Esophagus squamous epithelium (tissue), 5 donors: ENCODE measurements at regions not wholly inside any gene's neighbourhood (a gene's known extent, or its start where the extent isn't known, plus 50 kb on each side); places are given as distances from the start of the nearest gene placed in this dataset.
"Not testable (repeated sequence)": the region's sequence is repeated elsewhere in the genome, so short reads cannot be mapped to it uniquely, and the experiment has no call there.

ENCODE experiments used
- DNase-seq: peaks from one replicate; lab custom pipeline; 2025; lab: John Stamatoyannopoulos, UW
- H3K27ac ChIP-seq, 4 donors: fragments of 200-600 bp; sonication (generic); one replicate each; pipeline ENCODE4 v1.5.1; 2016 to 2019; ENCODE audit warnings: mild to moderate bottlenecking in 1 of 4
- H3K27me3 ChIP-seq, 4 donors: fragments of 200-600 bp; sonication (generic); 1 replicate in 3 of 4; 2 replicates in 1 of 4; pipeline versions ENCODE4 v1.5.1 to v1.6.0; 2017 to 2021; ENCODE audit warnings: antibody characterized with exemption in 1 of 4
- H3K36me3 ChIP-seq, 3 donors: fragments of 200-600 bp; sonication (generic); one replicate each; pipeline ENCODE4 v1.5.1; 2016 to 2019
- H3K4me1 ChIP-seq, 3 donors: fragments of 200-600 bp; sonication (generic); one replicate each; pipeline ENCODE4 v1.5.1; 2017 to 2019
- H3K4me3 ChIP-seq, 4 donors: fragments of 200-600 bp; sonication (generic); 1 replicate in 3 of 4; 2 replicates in 1 of 4; pipeline ENCODE4 v1.5.1; 2016 to 2019; ENCODE audit warnings: mild to moderate bottlenecking in 2 of 4, moderate library complexity in 1 of 4
- H3K9me3 ChIP-seq, 3 donors: fragments of 200-600 bp; sonication (generic); one replicate each; pipeline ENCODE4 v1.5.1; 2016 to 2019
- POLR2A ChIP-seq, 4 donors: fragments of 450-650 bp; IDR thresholded peaks; one replicate each; pipeline ENCODE4 v1.6.1; 2017; ENCODE audit warnings: antibody characterized with exemption in 4 of 4, mild to moderate bottlenecking in 4 of 4, moderate library complexity in 3 of 4
- WGBS, 2 donors: methylation state at CpG; one replicate each; pipeline ENCODE4 v1.1.5; 2018; 5-methylcytosine and 5-hydroxymethylcytosine counted together
- intact Hi-C: fragments of 100-400 bp; cut with DNase I; formaldehyde crosslinking; loops from one replicate; pipeline ENCODE4 v1.15.0; 2022
- TF ChIP-seq, protein P1 (sequence below), 6 experiments: fragments of 450-650 bp in 4 of 6; fragments of 200-600 bp in 2 of 6; sonication (generic) in 2 of 6; IDR thresholded peaks; one replicate each; pipeline ENCODE4 v1.5.1; 2016 to 2019; ENCODE audit warnings: antibody characterized with exemption in 6 of 6, mild to moderate bottlenecking in 4 of 6, moderate library complexity in 4 of 6
- donor health status: DM: yes; HTN: yes; CAD: no.

DNA sequence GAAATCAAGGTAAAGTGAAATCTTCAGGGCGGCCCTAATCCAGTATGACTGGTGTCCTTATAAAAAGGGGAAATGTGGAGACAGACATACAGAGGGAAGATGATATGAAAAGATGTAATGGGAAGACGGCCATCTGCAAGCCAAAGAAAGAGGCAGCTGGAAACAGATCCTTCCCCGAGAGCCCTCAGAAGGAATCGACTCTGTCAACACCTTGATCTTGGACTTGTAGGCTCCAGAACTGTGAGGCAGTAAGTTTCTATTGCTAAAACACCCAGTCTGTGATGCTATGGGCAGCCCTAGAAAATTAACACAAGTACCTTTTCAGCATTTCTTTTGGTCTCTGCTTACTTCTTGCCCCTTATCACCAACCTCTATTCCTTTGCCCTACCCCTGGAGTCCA is 174.7 kb upstream of the TPM1 start:
- Histone ChIP-seq H3K27ac (peak overlapping the region in 1 of 4 donors; percentile 1), H3K4me1 (no peaks in the 10 kb centered on the region), H3K4me3 (no peak overlapping the region), H3K36me3 (no peaks in the 10 kb centered on the region), H3K27me3 (peaks cover 0 to under 1% (median 0%) of the 10 kb centered on the region in 4 donors), H3K9me3 (no peaks in the 10 kb centered on the region)
- TF ChIP-seq POLR2A (IDR thresholded peaks at IDR 0.05) = no peak
- TF ChIP-seq, protein P1, sequence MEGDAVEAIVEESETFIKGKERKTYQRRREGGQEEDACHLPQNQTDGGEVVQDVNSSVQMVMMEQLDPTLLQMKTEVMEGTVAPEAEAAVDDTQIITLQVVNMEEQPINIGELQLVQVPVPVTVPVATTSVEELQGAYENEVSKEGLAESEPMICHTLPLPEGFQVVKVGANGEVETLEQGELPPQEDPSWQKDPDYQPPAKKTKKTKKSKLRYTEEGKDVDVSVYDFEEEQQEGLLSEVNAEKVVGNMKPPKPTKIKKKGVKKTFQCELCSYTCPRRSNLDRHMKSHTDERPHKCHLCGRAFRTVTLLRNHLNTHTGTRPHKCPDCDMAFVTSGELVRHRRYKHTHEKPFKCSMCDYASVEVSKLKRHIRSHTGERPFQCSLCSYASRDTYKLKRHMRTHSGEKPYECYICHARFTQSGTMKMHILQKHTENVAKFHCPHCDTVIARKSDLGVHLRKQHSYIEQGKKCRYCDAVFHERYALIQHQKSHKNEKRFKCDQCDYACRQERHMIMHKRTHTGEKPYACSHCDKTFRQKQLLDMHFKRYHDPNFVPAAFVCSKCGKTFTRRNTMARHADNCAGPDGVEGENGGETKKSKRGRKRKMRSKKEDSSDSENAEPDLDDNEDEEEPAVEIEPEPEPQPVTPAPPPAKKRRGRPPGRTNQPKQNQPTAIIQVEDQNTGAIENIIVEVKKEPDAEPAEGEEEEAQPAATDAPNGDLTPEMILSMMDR (IDR thresholded peaks at IDR 0.05) = no peak
- WGBS, 2 donors = 81 to 100% methylated on average over 4 of the region's 4 CpGs
- intact Hi-C loops = no loop called here
- no peak for DNase-seq

DNA sequence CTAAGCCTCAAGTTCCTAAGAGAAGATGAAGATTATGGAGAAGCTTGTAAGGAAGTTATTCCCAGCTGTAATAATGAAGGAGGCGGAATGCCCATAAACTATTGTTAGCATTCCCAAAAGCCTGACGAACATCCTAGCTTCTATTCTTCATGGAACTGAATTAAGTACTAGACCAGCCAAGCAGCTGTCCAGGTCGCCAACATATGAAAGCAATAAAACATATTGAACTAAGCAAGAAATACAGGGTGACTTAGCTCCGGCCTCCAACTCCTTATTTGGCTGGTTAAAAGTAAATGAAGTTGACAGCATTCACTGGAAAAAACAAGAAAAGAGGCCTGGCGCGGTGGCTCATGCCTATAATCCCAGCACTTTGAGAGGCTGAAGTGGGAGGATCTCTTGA is 174.0 kb upstream of the TPM1 start:
- no peak for DNase-seq
- H3K27ac ChIP-seq = peak overlapping the region in 3 of 4 donors; percentile 13 to 40 (median 23)
- peaks cover 0 to 7% (median 0%) of the 10 kb centered on the region in 4 donors for H3K27me3 ChIP-seq
- no peak overlapping the region for H3K4me3 ChIP-seq
- H3K36me3 ChIP-seq = no peaks in the 10 kb centered on the region
- no peaks in the 10 kb centered on the region for H3K9me3 ChIP-seq
- 81 to 89% methylated on average over 6 of the region's 6 CpGs for WGBS, 2 donors
- no peaks in the 10 kb centered on the region for H3K4me1 ChIP-seq
- no peak for TF ChIP-seq POLR2A (IDR thresholded peaks at IDR 0.05)
- TF ChIP-seq, protein P1 (IDR thresholded peaks at IDR 0.05) = no peak
- intact Hi-C loops = no loop called here

DNA sequence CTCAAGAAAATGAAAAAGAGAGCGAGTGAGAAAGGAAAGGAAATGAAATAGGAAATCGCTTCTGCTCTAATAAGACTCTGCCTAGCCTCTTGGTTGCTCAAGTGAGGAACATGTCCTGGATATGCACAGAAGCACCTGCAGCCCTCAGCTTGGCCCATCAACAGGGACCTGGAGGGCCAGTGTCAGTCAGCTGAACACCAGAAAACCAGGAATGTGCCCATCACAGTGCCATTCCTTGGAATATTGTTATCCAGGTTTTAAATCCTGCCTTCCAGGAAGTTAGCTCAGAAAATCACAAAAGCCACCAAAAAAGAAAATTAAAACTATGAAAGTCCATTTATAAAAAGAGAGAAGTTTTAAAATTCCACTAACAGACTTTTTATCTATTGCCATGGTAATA is 173.4 kb upstream of the TPM1 start:
- Histone ChIP-seq H3K27me3 (peaks cover 0 to 13% (median 0%) of the 10 kb centered on the region in 4 donors), H3K4me3 (no peak overlapping the region), H3K36me3 (no peaks in the 10 kb centered on the region), H3K4me1 (no peaks in the 10 kb centered on the region), H3K27ac (peak overlapping the region in 3 of 4 donors; percentile 13 to 40 (median 23)), H3K9me3 (no peaks in the 10 kb centered on the region)
- no peak for TF ChIP-seq POLR2A (IDR thresholded peaks at IDR 0.05)
- TF ChIP-seq, protein P1 (IDR thresholded peaks at IDR 0.05) = no peak
- no peak for DNase-seq
- intact Hi-C loops = no loop called here
- 85 to 88% methylated on average over 2 of the region's 2 CpGs for WGBS, 2 donors

DNA sequence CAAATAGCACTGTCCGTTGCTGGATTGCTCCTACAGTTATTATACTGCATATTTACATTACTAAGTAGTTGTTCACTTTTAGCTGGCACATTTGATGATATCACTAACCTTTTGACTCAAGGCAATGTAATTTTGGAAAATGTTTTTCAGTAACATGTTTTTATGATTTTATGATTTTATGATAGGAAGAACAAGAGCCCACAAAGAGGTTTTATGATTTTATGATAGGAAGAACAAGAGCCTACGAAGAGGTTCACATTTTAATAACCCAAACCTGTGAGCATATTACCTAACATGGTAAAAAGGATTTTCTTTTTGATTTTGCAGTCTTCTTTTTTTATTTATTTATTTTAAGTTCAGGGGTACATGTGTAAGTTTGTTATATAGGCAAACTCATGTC is 172.3 kb upstream of the TPM1 start:
- peaks cover 0 to 22% (median 0%) of the 10 kb centered on the region in 4 donors for H3K27me3 ChIP-seq
- H3K36me3 ChIP-seq = no peaks in the 10 kb centered on the region
- intact Hi-C loops = no loop called here
- no peak overlapping the region for H3K4me3 ChIP-seq
- no peaks in the 10 kb centered on the region for H3K4me1 ChIP-seq
- no peaks in the 10 kb centered on the region for H3K9me3 ChIP-seq
- H3K27ac ChIP-seq = no peak overlapping the region
- WGBS, 2 donors = 83 to 85% methylated on average over 2 of the region's 2 CpGs
- no peak for DNase-seq
- TF ChIP-seq, protein P1 (IDR thresholded peaks at IDR 0.05) = no peak
- TF ChIP-seq POLR2A (IDR thresholded peaks at IDR 0.05) = no peak

DNA sequence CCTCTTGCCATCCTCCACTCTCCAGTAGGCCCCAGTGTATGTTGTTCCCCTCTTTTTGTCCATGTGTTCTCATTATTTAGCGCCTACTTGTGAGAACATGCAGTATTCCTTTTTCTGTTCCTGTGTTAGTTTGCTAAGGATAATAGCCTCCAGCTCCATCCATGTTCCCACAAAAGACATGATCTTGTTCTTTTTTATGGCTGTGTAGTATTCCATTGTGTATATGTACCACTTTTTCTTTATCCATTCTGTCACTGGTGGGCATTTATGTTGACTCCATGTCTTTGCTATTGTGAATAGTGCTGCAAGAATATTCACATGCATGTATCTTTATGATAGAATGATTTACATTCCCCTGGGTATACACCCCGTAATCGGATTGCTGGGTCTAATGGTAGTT is 171.8 kb upstream of the TPM1 start:
- H3K27ac ChIP-seq, H3K36me3 ChIP-seq, intact Hi-C loops, DNase-seq, H3K4me3 ChIP-seq, H3K4me1 ChIP-seq, H3K9me3 ChIP-seq: not testable (repeated sequence)
- 89 to 95% methylated on average over 3 of the region's 3 CpGs for WGBS, 2 donors
- H3K27me3 ChIP-seq = peaks cover 0 to 27% (median 0%) of the 10 kb centered on the region in 4 donors

DNA sequence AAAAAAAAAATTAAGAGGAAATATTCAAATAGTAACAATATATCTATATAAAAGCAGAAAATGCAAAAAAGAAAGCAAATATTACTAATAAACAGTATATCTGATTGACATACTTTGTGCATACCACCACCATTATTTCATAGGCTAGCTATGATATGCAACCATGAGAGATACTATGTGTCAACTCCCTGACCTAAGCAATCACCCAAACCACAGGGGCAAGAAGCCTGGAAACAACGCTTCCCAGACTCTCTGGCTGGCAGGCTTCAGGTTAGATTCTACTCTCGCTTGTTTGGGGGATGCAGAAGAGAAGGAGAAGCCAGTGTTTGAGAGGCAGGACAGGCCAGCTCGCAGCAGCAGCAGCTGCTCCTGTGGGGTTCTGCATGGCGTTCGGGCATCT is 169.3 kb upstream of the TPM1 start:
- Histone ChIP-seq H3K4me1 (no peaks in the 10 kb centered on the region), H3K9me3 (no peaks in the 10 kb centered on the region), H3K36me3 (no peaks in the 10 kb centered on the region), H3K4me3 (no peak overlapping the region), H3K27me3 (peaks cover 0 to 52% (median 0%) of the 10 kb centered on the region in 4 donors), H3K27ac (peak overlapping the region in 1 of 4 donors; percentile 70)
- DNase-seq = no peak
- 67 to 89% methylated on average over 5 of the region's 5 CpGs for WGBS, 2 donors
- no peak for TF ChIP-seq POLR2A (IDR thresholded peaks at IDR 0.05)
- TF ChIP-seq, protein P1 (IDR thresholded peaks at IDR 0.05) = no peak
- intact Hi-C loops = no loop called here
